Ishikawa (cell line): ENCODE measurements at regions not wholly inside any gene's neighbourhood (a gene's known extent, or its start where the extent isn't known, plus 50 kb on each side); places are given as distances from the start of the nearest gene placed in this dataset.

Experiments used
- CREB1 ChIP-seq: IDR thresholded peaks from 2 replicates; pipeline ENCODE4 v1.6.1; 2012; ENCODE audit warnings: low read depth
- EP300 ChIP-seq: IDR thresholded peaks from 2 replicates; pipeline ENCODE4 v1.6.1; 2012; ENCODE audit warnings: borderline replicate concordance
- NFIC ChIP-seq: IDR thresholded peaks from 2 replicates; pipeline ENCODE4 v1.6.1; 2012
- TCF12 ChIP-seq: IDR thresholded peaks from 2 replicates; pipeline ENCODE4 v1.6.1; 2012; ENCODE audit warnings: low read depth
- TF ChIP-seq, protein P1 (sequence below): IDR thresholded peaks from 2 replicates; pipeline ENCODE4 v1.6.1; 2012

DNA sequence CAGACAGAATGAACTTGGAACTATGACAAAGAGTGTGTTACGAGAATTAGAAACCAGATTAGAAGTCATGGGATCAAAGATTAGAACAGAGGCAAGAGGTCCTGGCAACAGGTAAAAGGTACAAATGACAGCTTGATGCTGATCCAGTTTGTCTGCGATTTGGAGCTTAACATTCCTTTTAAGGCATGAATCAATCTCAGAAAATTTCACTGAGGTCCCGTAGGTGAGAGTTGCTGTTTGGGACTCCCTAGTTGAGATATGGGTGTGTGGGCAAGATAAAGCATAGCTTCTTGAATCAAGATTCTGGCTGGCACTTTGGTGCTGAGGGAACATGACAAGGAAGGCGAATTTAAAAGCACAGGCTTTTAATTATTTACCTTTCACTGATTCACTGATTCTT is 62.6 kb upstream of the ACSL4 start:
- TF ChIP-seq, protein P1, sequence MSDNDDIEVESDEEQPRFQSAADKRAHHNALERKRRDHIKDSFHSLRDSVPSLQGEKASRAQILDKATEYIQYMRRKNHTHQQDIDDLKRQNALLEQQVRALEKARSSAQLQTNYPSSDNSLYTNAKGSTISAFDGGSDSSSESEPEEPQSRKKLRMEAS, result no peak
- TF ChIP-seq EP300 (no peak), NFIC (no peak), TCF12 (no peak), CREB1 (no peak)
